Hepatocyte (in vitro differentiated cells): ENCODE measurements at regions not wholly inside any gene's neighbourhood (a gene's known extent, or its start where the extent isn't known, plus 50 kb on each side); places are given as distances from the start of the nearest gene placed in this dataset.
A peak's percentile ranks its signal among the peaks of the same experiment; 100 is the strongest.
"Not testable (repeated sequence)": the region's sequence is repeated elsewhere in the genome, so short reads cannot be mapped to it uniquely, and the experiment has no call there.

Source experiments
- DNase-seq: peaks from one replicate; pipeline ENCODE4 v3.0.0-alpha.2; 2016; ENCODE audit warnings: low spot score
- H2AFZ ChIP-seq: fragments of 200-600 bp; sonication (generic); 2 replicates; pipeline ENCODE4 v1.6.0; 2016; ENCODE audit warnings: antibody characterized with exemption, mild to moderate bottlenecking
- H3K27ac ChIP-seq: fragments of 200-600 bp; sonication (generic); 2 replicates; pipeline ENCODE4 v1.5.1; 2016; ENCODE audit warnings: mild to moderate bottlenecking
- H3K27me3 ChIP-seq: fragments of 200-600 bp; sonication (generic); 2 replicates; pipeline ENCODE4 v1.6.1; 2016
- H3K36me3 ChIP-seq: fragments of 200-600 bp; sonication (generic); replicated peaks from 2 replicates; pipeline ENCODE4 v1.5.1; 2016; ENCODE audit warnings: low read depth; ENCODE audit not compliant: insufficient read depth
- H3K4me1 ChIP-seq: fragments of 200-600 bp; sonication (generic); 2 replicates; pipeline ENCODE4 v1.5.1; 2016; ENCODE audit warnings: mild to moderate bottlenecking, moderate library complexity; ENCODE audit not compliant: insufficient read depth
- H3K4me2 ChIP-seq: fragments of 200-600 bp; sonication (generic); 2 replicates; pipeline ENCODE4 v1.6.0; 2016
- H3K4me3 ChIP-seq: fragments of 200-600 bp; sonication (generic); 2 replicates; pipeline ENCODE4 v1.5.1; 2016; ENCODE audit warnings: mild to moderate bottlenecking
- H3K79me2 ChIP-seq: fragments of 200-600 bp; sonication (generic); 2 replicates; pipeline ENCODE4 v1.6.0; 2017; ENCODE audit warnings: mild to moderate bottlenecking
- H3K9me2 ChIP-seq: fragments of 200-600 bp; sonication (generic); replicated peaks from 2 replicates; pipeline ENCODE4 v1.6.0; 2017; ENCODE audit warnings: mild to moderate bottlenecking; ENCODE audit not compliant: insufficient read depth
- H3K9me3 ChIP-seq: fragments of 200-600 bp; sonication (generic); 2 replicates; pipeline ENCODE4 v1.5.1; 2016; ENCODE audit warnings: low read depth, mild to moderate bottlenecking
- H4K20me1 ChIP-seq: fragments of 200-600 bp; sonication (generic); 2 replicates; pipeline ENCODE4 v1.6.0; 2016; ENCODE audit warnings: mild to moderate bottlenecking; ENCODE audit not compliant: insufficient read depth, poor library complexity, severe bottlenecking
- CTCF ChIP-seq: fragments of 200-600 bp; sonication (generic); IDR thresholded peaks from 2 replicates; pipeline ENCODE4 v1.5.1; 2016; ENCODE audit warnings: antibody characterized with exemption, mild to moderate bottlenecking; ENCODE audit not compliant: poor library complexity
- EZH2 ChIP-seq: fragments of 200-600 bp; sonication (generic); IDR thresholded peaks from 2 replicates; pipeline ENCODE4 v1.6.1; 2016; ENCODE audit warnings: antibody characterized with exemption, mild to moderate bottlenecking, borderline replicate concordance
- EZH2phosphoT487 ChIP-seq: fragments of 200-600 bp; sonication (generic); IDR thresholded peaks from one replicate; pipeline ENCODE4 v1.6.1; 2018; ENCODE audit warnings: antibody characterized with exemption, mild to moderate bottlenecking, low read depth, moderate library complexity; ENCODE audit not compliant: unreplicated experiment, severe bottlenecking
- WGBS: methylation state at CpG from one replicate; pipeline ENCODE4 v1.1.6; 2016; ENCODE audit warnings: low lambda C conversion rate; ENCODE audit errors: missing lambda C conversion rate; 5-methylcytosine and 5-hydroxymethylcytosine counted together

DNA sequence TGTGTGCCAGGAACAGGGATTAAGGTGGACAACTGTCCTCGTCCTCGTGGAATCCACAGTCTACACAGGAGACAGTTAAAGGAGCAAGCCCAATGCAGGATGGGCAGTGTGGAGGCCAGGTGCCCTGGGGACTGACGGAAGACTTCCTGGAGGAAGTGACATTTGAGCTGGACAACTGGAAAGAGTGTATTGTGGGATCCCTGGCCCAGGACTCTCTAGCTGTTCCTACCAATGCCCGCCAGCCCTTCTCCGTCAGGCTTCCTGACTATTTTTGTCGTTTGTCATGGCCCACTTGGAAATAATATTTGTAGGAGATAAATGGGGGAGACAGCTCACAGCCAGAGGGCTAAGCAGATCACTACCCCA is 235.3 kb downstream of the TOMM20 start:
- H2AFZ ChIP-seq = no peak overlapping the region
- no peak for DNase-seq

GRCh38 chr1:234892642-234893041 is 236.0 kb downstream of the TOMM20 start:
- no peaks in the 10 kb centered on the region for H4K20me1 ChIP-seq
- TF ChIP-seq EZH2phosphoT487 (no peak), CTCF (no peak), EZH2 (no peak)
- no peak overlapping the region for H2AFZ ChIP-seq
- no peaks in the 10 kb centered on the region for H3K9me2 ChIP-seq
- no peak for DNase-seq
- peak overlapping the region; percentile 83 for H3K27ac ChIP-seq
- H3K4me1 ChIP-seq = peaks cover 9% of the 10 kb centered on the region
- 94% methylated on average over 4 of the region's 4 CpGs for WGBS
- no peak overlapping the region for H3K4me3 ChIP-seq
- H3K27me3 ChIP-seq = no peaks in the 10 kb centered on the region
- H3K9me3 ChIP-seq = no peaks in the 10 kb centered on the region
- no peak overlapping the region for H3K4me2 ChIP-seq
- no peaks in the 10 kb centered on the region for H3K79me2 ChIP-seq
- no peaks in the 10 kb centered on the region for H3K36me3 ChIP-seq

More for the DNA sequence above, 235.3 kb downstream of the TOMM20 start:
- H3K79me2 ChIP-seq = no peaks in the 10 kb centered on the region
- no peak overlapping the region for H3K4me2 ChIP-seq
- H3K27me3 ChIP-seq = no peaks in the 10 kb centered on the region
- WGBS = 98% methylated on average over 6 of the region's 6 CpGs
- no peak for TF ChIP-seq EZH2phosphoT487
- TF ChIP-seq CTCF = no peak
- no peak for TF ChIP-seq EZH2
- no peaks in the 10 kb centered on the region for H3K36me3 ChIP-seq
- H3K4me1 ChIP-seq = peaks cover 6% of the 10 kb centered on the region
- no peaks in the 10 kb centered on the region for H3K9me2 ChIP-seq
- H3K27ac ChIP-seq = no peak overlapping the region
- H3K9me3 ChIP-seq = no peaks in the 10 kb centered on the region
- no peak overlapping the region for H3K4me3 ChIP-seq
- no peaks in the 10 kb centered on the region for H4K20me1 ChIP-seq

DNA sequence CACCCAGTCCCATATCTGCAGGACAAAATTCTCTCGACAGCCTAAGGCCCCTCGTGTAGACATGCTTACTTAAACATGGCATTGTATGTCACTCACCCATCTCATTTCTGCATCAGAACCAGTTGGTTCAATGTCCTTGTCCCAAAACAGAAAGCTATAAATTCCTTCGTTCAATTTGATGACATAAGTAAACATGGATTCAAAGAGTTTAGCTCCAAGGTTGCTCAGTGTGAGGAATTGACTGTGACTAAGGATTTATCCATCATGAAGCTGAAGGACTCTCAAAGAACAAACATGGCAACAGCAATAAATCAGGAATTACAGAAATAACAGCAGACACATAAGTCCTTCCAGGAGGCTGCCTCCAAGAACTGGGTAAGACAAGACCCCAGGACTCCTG is 237.2 kb downstream of the TOMM20 start:
- WGBS = 63% methylated on average over 3 of the region's 3 CpGs
- Histone ChIP-seq H3K9me2 (no peaks in the 10 kb centered on the region), H4K20me1 (no peaks in the 10 kb centered on the region), H3K4me1 (peaks cover 22% of the 10 kb centered on the region), H3K9me3 (no peaks in the 10 kb centered on the region), H2AFZ (no peak overlapping the region), H3K36me3 (no peaks in the 10 kb centered on the region), H3K4me2 (no peak overlapping the region), H3K27me3 (no peaks in the 10 kb centered on the region), H3K27ac (peak overlapping the region; percentile 83), H3K4me3 (no peak overlapping the region), H3K79me2 (no peaks in the 10 kb centered on the region)
- DNase-seq = no peak
- TF ChIP-seq EZH2phosphoT487 = no peak
- no peak for TF ChIP-seq EZH2
- TF ChIP-seq CTCF = no peak

- H3K79me2 ChIP-seq = no peaks in the 10 kb centered on the region
- no peaks in the 10 kb centered on the region for H3K9me3 ChIP-seq
- peaks cover 28% of the 10 kb centered on the region for H3K4me1 ChIP-seq
- no peak overlapping the region for H3K4me2 ChIP-seq
- no peak overlapping the region for H3K27ac ChIP-seq
- H3K9me2 ChIP-seq = no peaks in the 10 kb centered on the region
- DNase-seq = no peak
- H3K4me3 ChIP-seq = no peak overlapping the region
- 72% methylated on average over 7 of the region's 7 CpGs for WGBS
- no peaks in the 10 kb centered on the region for H4K20me1 ChIP-seq
- H3K27me3 ChIP-seq = no peaks in the 10 kb centered on the region
- no peak overlapping the region for H2AFZ ChIP-seq
- no peak for TF ChIP-seq EZH2
- no peak for TF ChIP-seq CTCF
- no peak for TF ChIP-seq EZH2phosphoT487
- no peaks in the 10 kb centered on the region for H3K36me3 ChIP-seq
These were observed 239.0 kb downstream of the TOMM20 start for GRCh38 chr1:234889643-234890042.

DNA sequence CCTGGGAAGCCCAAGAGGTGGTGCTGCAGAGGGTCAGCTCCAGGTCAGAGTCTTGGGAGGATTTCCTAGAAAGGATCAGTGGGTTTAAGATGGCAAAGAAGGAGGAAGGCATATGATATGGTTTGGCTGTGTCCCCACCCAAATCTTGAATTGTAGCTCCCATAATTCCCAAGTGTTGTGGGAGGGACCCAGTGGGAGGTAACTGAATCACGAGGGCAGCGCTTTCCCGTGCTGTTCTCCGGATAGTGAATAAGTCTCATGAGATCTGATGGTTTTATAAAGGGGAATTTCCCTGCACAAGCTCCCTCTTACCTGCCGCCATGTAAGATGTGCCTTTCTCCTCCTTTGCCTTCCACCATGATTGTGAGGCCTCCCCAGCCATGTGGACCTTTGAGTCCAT is 240.4 kb downstream of the TOMM20 start:
- not testable (repeated sequence) for H3K4me3 ChIP-seq, H3K4me2 ChIP-seq, H3K9me2 ChIP-seq, H3K27ac ChIP-seq, H3K9me3 ChIP-seq, H3K79me2 ChIP-seq, H3K36me3 ChIP-seq, H2AFZ ChIP-seq, DNase-seq, H4K20me1 ChIP-seq, H3K27me3 ChIP-seq
- H3K4me1 ChIP-seq = peaks cover 28% of the 10 kb centered on the region
- 97% methylated on average over 5 of the region's 5 CpGs for WGBS
